Transverse colon (tissue), 4 donors: ENCODE measurements at regions not wholly inside any gene's neighbourhood (a gene's known extent, or its start where the extent isn't known, plus 50 kb on each side); places are given as distances from the start of the nearest gene placed in this dataset.

Experiments
- DNase-seq: peaks from one replicate; pipeline ENCODE4 v3.0.0-alpha.2; 2019
- H3K27ac ChIP-seq, 4 donors: fragments of 200-600 bp; sonication (generic); 2 replicates each; pipeline ENCODE4 v1.5.1; 2016 to 2018; ENCODE audit warnings: inconsistent platforms in 4 of 4
- H3K27me3 ChIP-seq: fragments of 200-600 bp; sonication (generic); 2 replicates; pipeline ENCODE4 v1.5.1; 2017; ENCODE audit warnings: inconsistent platforms
- H3K36me3 ChIP-seq, 4 donors: fragments of 200-600 bp; sonication (generic); 2 replicates each; pipeline ENCODE4 v1.5.1; 2017 to 2019; ENCODE audit warnings: inconsistent platforms in 4 of 4
- H3K4me1 ChIP-seq, 4 donors: fragments of 200-600 bp; sonication (generic); 2 replicates each; pipeline ENCODE4 v1.5.1; 2017 to 2020; ENCODE audit warnings: inconsistent platforms in 4 of 4
- H3K4me3 ChIP-seq, 4 donors: fragments of 200-600 bp; sonication (generic); 1 replicate in 1 of 4; 2 replicates in 3 of 4; pipeline versions ENCODE4 v1.5.1 to v1.6.1; 2017 to 2019; ENCODE audit warnings: inconsistent platforms in 4 of 4
- H3K9me3 ChIP-seq, 2 donors: fragments of 200-600 bp; sonication (generic); 2 replicates each; pipeline ENCODE4 v1.5.1; 2017 to 2019; ENCODE audit warnings: inconsistent platforms in 2 of 2
- EP300 ChIP-seq: sonication (generic); formaldehyde crosslinking; IDR thresholded peaks from one replicate; pipeline ENCODE4 v1.6.1; 2017; ENCODE audit warnings: antibody characterized with exemption, low read depth
- POLR2A ChIP-seq: fragments of 450-650 bp; IDR thresholded peaks from one replicate; pipeline ENCODE4 v1.6.1; 2016; ENCODE audit warnings: antibody characterized with exemption, mild to moderate bottlenecking, moderate library complexity
- POLR2AphosphoS5 ChIP-seq, 3 donors: sonication (generic); formaldehyde crosslinking; IDR thresholded peaks; one replicate each; pipeline ENCODE4 v1.6.1; 2016; ENCODE audit warnings: antibody characterized with exemption in 3 of 3
- WGBS, 2 donors: methylation state at CpG; one replicate each; pipeline ENCODE4 v1.1.5; 2018; ENCODE audit warnings: low coverage in 1 of 2; 5-methylcytosine and 5-hydroxymethylcytosine counted together
- in situ Hi-C, 4 donors: fragments of 200-750 bp; cut with MboI; loops; one replicate each; pipeline versions ENCODE4 v1.15.0 to v1.15.1; 2017; ENCODE audit warnings: low sequenced_read_pairs in 3 of 4, low pct_ligation_motif_present in 1 of 4, low pct_unique_long_range_greater_than_20kb in 1 of 4
- intact Hi-C: fragments of 100-400 bp; cut with DNase I; formaldehyde crosslinking; loops from one replicate; pipeline ENCODE4 v1.15.1; 2023; ENCODE audit warnings: low total_unique reads
- small RNA-seq, 4 donors: library from RNA; depleted of rRNA; stranded (forward); fragments of <200 nt; gene quantifications; one replicate each; pipeline ENCODE3, GENCODE V24; 2016
- TF ChIP-seq, protein P1 (sequence below), 5 experiments: fragments of 200-600 bp in 3 of 5; fragments of 450-650 bp in 2 of 5; sonication (generic) in 3 of 5; IDR thresholded peaks; 1 replicate in 2 of 5; 2 replicates in 3 of 5; pipeline ENCODE4 v1.5.1; 2016 to 2017; ENCODE audit warnings: antibody characterized with exemption in 5 of 5, inconsistent platforms in 3 of 5, mild to moderate bottlenecking in 2 of 5, moderate library complexity in 1 of 5

GRCh38 chr14:101508948-101509729 lies 52.2 kb upstream of the DIO3 start:
- no peak overlapping the region for H3K27ac ChIP-seq
- H3K36me3 ChIP-seq = no peaks in the 10 kb centered on the region
- no peaks in the 10 kb centered on the region for H3K9me3 ChIP-seq
- no peaks in the 10 kb centered on the region for H3K4me1 ChIP-seq
- WGBS, 2 donors = 83 to 85% methylated on average over 4 to 18 of the region's 18 CpGs
- intact Hi-C loops (no loop called here), in situ Hi-C loops (no loop called here)
- no peaks in the 10 kb centered on the region for H3K27me3 ChIP-seq
- no peak overlapping the region for H3K4me3 ChIP-seq
- DNase-seq = no peak
- TF ChIP-seq POLR2A = no peak
- TF ChIP-seq EP300 = no peak
- TF ChIP-seq, protein P1, sequence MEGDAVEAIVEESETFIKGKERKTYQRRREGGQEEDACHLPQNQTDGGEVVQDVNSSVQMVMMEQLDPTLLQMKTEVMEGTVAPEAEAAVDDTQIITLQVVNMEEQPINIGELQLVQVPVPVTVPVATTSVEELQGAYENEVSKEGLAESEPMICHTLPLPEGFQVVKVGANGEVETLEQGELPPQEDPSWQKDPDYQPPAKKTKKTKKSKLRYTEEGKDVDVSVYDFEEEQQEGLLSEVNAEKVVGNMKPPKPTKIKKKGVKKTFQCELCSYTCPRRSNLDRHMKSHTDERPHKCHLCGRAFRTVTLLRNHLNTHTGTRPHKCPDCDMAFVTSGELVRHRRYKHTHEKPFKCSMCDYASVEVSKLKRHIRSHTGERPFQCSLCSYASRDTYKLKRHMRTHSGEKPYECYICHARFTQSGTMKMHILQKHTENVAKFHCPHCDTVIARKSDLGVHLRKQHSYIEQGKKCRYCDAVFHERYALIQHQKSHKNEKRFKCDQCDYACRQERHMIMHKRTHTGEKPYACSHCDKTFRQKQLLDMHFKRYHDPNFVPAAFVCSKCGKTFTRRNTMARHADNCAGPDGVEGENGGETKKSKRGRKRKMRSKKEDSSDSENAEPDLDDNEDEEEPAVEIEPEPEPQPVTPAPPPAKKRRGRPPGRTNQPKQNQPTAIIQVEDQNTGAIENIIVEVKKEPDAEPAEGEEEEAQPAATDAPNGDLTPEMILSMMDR (IDR thresholded peaks at IDR 0.05) = no peak
- TF ChIP-seq POLR2AphosphoS5 (IDR thresholded peaks at IDR 0.05) = no peak

DNA sequence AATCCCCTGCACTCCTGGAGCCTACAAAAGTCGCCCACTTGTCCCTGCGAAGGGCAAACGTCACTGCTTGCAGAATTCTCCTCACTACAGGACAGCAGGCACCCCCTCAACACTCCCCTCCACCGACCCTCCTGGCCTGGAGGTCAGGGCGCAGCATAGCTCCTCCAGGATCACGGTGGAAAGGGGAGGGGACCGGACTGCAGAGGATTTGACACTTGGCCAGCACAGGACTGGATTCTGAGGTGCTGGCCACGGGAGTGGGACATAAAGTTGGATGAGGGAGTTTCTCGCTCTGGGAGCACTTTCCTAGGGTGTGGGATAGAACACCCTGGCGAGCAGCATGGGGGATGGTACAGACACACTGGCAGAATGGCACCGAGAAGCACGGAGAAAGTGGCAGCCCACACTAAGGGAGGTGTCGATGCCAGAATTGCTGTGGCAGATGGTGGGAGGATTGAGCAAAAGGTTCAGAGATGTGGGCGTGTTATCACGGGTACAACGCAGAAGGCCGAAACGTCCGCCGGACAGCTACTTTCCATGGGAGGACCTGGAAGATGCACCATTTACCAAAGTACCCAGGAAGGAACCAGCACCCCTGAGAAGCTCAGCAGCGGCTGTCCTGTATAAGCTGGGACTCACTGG lies 51.4 kb upstream of the DIO3 start:
- TF ChIP-seq EP300 = no peak
- intact Hi-C loops (no loop called here), in situ Hi-C loops (no loop called here)
- Histone ChIP-seq H3K4me1 (no peaks in the 10 kb centered on the region), H3K4me3 (no peak overlapping the region), H3K27me3 (no peaks in the 10 kb centered on the region), H3K36me3 (no peaks in the 10 kb centered on the region), H3K9me3 (no peaks in the 10 kb centered on the region), H3K27ac (no peak overlapping the region)
- DNase-seq = no peak
- WGBS, 2 donors = 91 to 100% methylated on average over 1 to 21 of the region's 21 CpGs

- no peak for DNase-seq
- Histone ChIP-seq H3K9me3 (peaks cover 0 to 3% of the 10 kb centered on the region in 2 donors), H3K27ac (no peak overlapping the region), H3K36me3 (no peaks in the 10 kb centered on the region), H3K27me3 (no peaks in the 10 kb centered on the region), H3K4me1 (no peaks in the 10 kb centered on the region), H3K4me3 (no peak overlapping the region)
- TF ChIP-seq POLR2A = no peak
- TF ChIP-seq EP300 = no peak
- TF ChIP-seq POLR2AphosphoS5 (IDR thresholded peaks at IDR 0.05) = no peak
- TF ChIP-seq, protein P1 (IDR thresholded peaks at IDR 0.05) = no peak
- in situ Hi-C loops (no loop called here), intact Hi-C loops (no loop called here)
Observed at GRCh38 chr14:101511199-101511598, 50.1 kb upstream of the DIO3 start.

Small RNA genes lying in the stretch of these regions (small RNA-seq; reads per million reads assigned to genes)
- gene MIR1185-1 (0 to 1.1 (median 0) reads per million in 4 donors), gene MIR1185-2 (0 to 0.28 (median 0) reads per million in 4 donors), gene MIR1193 (0 reads per million in 4 donors), gene MIR1197 (0 to 0.24 (median 0) reads per million in 4 donors), gene MIR134 (17.0 to 54.3 (median 48.3) reads per million in 4 donors), gene MIR154 (0.24 to 1.9 (median 0.65) reads per million in 4 donors), gene MIR299 (0.36 to 5.8 (median 3.5) reads per million in 4 donors), gene MIR300 (0 reads per million in 4 donors), gene MIR323A (0.36 to 2.8 (median 1.7) reads per million in 4 donors), gene MIR323B (0.12 to 1.4 (median 0.56) reads per million in 4 donors), gene MIR329-1 (0 reads per million in 4 donors), gene MIR329-2 (0 reads per million in 4 donors), gene MIR369 (0.59 to 3.3 (median 1.8) reads per million in 4 donors), gene MIR377 (0.36 to 3.6 (median 1.3) reads per million in 4 donors), gene MIR379 (0 to 2.8 (median 1.7) reads per million in 4 donors), gene MIR380 (0 reads per million in 4 donors), gene MIR381 (8.6 to 78.3 (median 55.9) reads per million in 4 donors), gene MIR409 (58.1 to 370 (median 270) reads per million in 4 donors), gene MIR411 (35.1 to 139 (median 72.3) reads per million in 4 donors), gene MIR412 (0.28 to 4.7 (median 0.77) reads per million in 4 donors), gene MIR485 (3.9 to 11.2 (median 9.2) reads per million in 4 donors), gene MIR487A (1.3 to 3.9 (median 3.2) reads per million in 4 donors), gene MIR487B (1.1 to 3.6 (median 2.6) reads per million in 4 donors), gene MIR494 (0 to 1.1 (median 0.51) reads per million in 4 donors), gene MIR495 (0.12 to 1.2 (median 0.42) reads per million in 4 donors), gene MIR496 (0 reads per million in 4 donors), gene MIR539 (0.71 to 2.6 (median 1.3) reads per million in 4 donors), gene MIR541 (0.59 to 1.9 (median 1.1) reads per million in 4 donors), gene MIR543 (0 to 1.1 (median 0.39) reads per million in 4 donors), gene MIR544A (0 to 0.28 (median 0) reads per million in 4 donors), gene MIR654 (8.6 to 32.8 (median 19.1) reads per million in 4 donors), gene MIR655 (0 to 1.4 (median 0) reads per million in 4 donors), gene MIR656 (0 to 0.28 (median 0) reads per million in 4 donors), gene MIR668 (0 to 0.88 (median 0.21) reads per million in 4 donors), gene MIR758 (0 to 0.83 (median 0.42) reads per million in 4 donors), gene MIR889 (1.3 to 9.4 (median 5.4) reads per million in 4 donors), gene RF00012 (0 reads per million in 4 donors), gene RF00181 (0 reads per million in 4 donors), gene SNORD114-10 (0.55 to 1.4 (median 1.0) reads per million in 4 donors), gene SNORD114-11 (0.35 to 0.98 (median 0.71) reads per million in 4 donors), gene SNORD114-12 (11,194 to 17,477 (median 13,403) reads per million in 4 donors), gene SNORD114-13 (0 to 0.83 (median 0.23) reads per million in 4 donors), gene SNORD114-14 (26.5 to 49.3 (median 38.9) reads per million in 4 donors), gene SNORD114-15 (15.0 to 47.4 (median 26.4) reads per million in 4 donors), gene SNORD114-16 (0 reads per million in 4 donors), gene SNORD114-17 (89.2 to 180 (median 104) reads per million in 4 donors), gene SNORD114-18 (0 reads per million in 4 donors), gene SNORD114-19 (0 to 0.28 (median 0.14) reads per million in 4 donors), gene SNORD114-20 (499 to 805 (median 615) reads per million in 4 donors), gene SNORD114-21 (134 to 178 (median 160) reads per million in 4 donors), gene SNORD114-22 (1,103 to 1,658 (median 1,475) reads per million in 4 donors), gene SNORD114-23 (53.6 to 160 (median 98.9) reads per million in 4 donors), gene SNORD114-24 (0 to 1.8 (median 0.60) reads per million in 4 donors), gene SNORD114-25 (708 to 1,505 (median 1,005) reads per million in 4 donors), gene SNORD114-26 (0 reads per million in 4 donors), gene SNORD114-27 (0 to 0.18 (median 0) reads per million in 4 donors), gene SNORD114-28 (39.7 to 111 (median 77.4) reads per million in 4 donors), gene SNORD114-29 (0 to 0.53 (median 0.06) reads per million in 4 donors), gene SNORD114-30 (0 reads per million in 4 donors), gene SNORD114-31 (0 reads per million in 4 donors), gene SNORD114-5 (0.55 to 1.9 (median 0.84) reads per million in 4 donors), gene SNORD114-6 (0 to 0.42 (median 0.14) reads per million in 4 donors), gene SNORD114-7 (0 reads per million in 4 donors), gene SNORD114-9 (362 to 649 (median 497) reads per million in 4 donors)
